GM10266 (cell line): ENCODE measurements at regions not wholly inside any gene's neighbourhood (a gene's known extent, or its start where the extent isn't known, plus 50 kb on each side); places are given as distances from the start of the nearest gene placed in this dataset.
"Not testable (repeated sequence)": the region's sequence is repeated elsewhere in the genome, so short reads cannot be mapped to it uniquely, and the experiment has no call there.

Experiments
- DNase-seq: peaks from one replicate; pipeline ENCODE4 v3.0.0; 2012; ENCODE audit errors: extremely low spot score
- CTCF ChIP-seq: IDR thresholded peaks from 2 replicates; pipeline ENCODE4 v1.5.1; 2012; ENCODE audit warnings: mild to moderate bottlenecking, low read depth; ENCODE audit not compliant: control insufficient read depth, insufficient read depth; ENCODE audit errors: missing control alignments

GRCh38 chr4:64713256-64713840 is 304.1 kb upstream of the TECRL start:
- TF ChIP-seq CTCF = peak; percentile 61
- DNase-seq = peak; percentile 14

- no peak for DNase-seq
- TF ChIP-seq CTCF = no peak
Observed at GRCh38 chr4:64712590-64712989, 303.3 kb upstream of the TECRL start.

GRCh38 chr4:64705989-64706388 is 296.7 kb upstream of the TECRL start:
- DNase-seq = no peak
- TF ChIP-seq CTCF = no peak

GRCh38 chr4:64698171-64698570 is 288.9 kb upstream of the TECRL start:
- no peak for TF ChIP-seq CTCF
- DNase-seq = no peak

- no peak for TF ChIP-seq CTCF
- no peak for DNase-seq
Observed at GRCh38 chr4:64682946-64683345, 273.7 kb upstream of the TECRL start.

GRCh38 chr4:64682481-64682880 is 273.2 kb upstream of the TECRL start:
- no peak for DNase-seq
- no peak for TF ChIP-seq CTCF

- DNase-seq = not testable (repeated sequence)
Observed at GRCh38 chr4:64673121-64673520, 263.9 kb upstream of the TECRL start.

GRCh38 chr4:64670647-64671046 is 261.4 kb upstream of the TECRL start:
- no peak for DNase-seq
- TF ChIP-seq CTCF = no peak
